BJ (cell line): ENCODE measurements at regions not wholly inside any gene's neighbourhood (a gene's known extent, or its start where the extent isn't known, plus 50 kb on each side); places are given as distances from the start of the nearest gene placed in this dataset.
"Not testable (repeated sequence)": the region's sequence is repeated elsewhere in the genome, so short reads cannot be mapped to it uniquely, and the experiment has no call there.

Experiments
- CTCF ChIA-PET: fragments of 350-600 bp; formaldehyde crosslinking; extraction: SDS; loops from one replicate; lab custom pipeline; 2021; ENCODE audit warnings: antibody characterized with exemption, inconsistent platforms; lab: Yijun Ruan, JAX
- POLR2A ChIA-PET: fragments of 300-600 bp; sonication (Branson Sonifier 250); formaldehyde crosslinking; extraction: SDS; loops from one replicate; lab custom pipeline; 2021; ENCODE audit warnings: antibody characterized with exemption; lab: Charles Lee
- DNase-seq: peaks from one replicate; pipeline ENCODE4 v3.0.0-alpha.2; 2011; ENCODE audit warnings: low read depth
- H3K27me3 ChIP-seq: 2 replicates; pipeline ENCODE4 v1.6.0; 2011; ENCODE audit warnings: low read length; ENCODE audit not compliant: control insufficient read depth, insufficient read depth
- H3K36me3 ChIP-seq: 2 replicates; pipeline ENCODE4 v1.5.1; 2011; ENCODE audit warnings: low read length; ENCODE audit not compliant: control insufficient read depth, insufficient read depth
- H3K4me3 ChIP-seq: 2 replicates; pipeline ENCODE4 v1.5.1; 2011; ENCODE audit warnings: low read depth, mild to moderate bottlenecking, control low read depth, low read length
- TF ChIP-seq, protein P1 (sequence below): IDR thresholded peaks from 2 replicates; pipeline ENCODE4 v1.5.1; 2011; ENCODE audit warnings: low read depth, mild to moderate bottlenecking, control low read depth, inconsistent platforms, low read length, moderate library complexity; ENCODE audit not compliant: insufficient read depth

DNA sequence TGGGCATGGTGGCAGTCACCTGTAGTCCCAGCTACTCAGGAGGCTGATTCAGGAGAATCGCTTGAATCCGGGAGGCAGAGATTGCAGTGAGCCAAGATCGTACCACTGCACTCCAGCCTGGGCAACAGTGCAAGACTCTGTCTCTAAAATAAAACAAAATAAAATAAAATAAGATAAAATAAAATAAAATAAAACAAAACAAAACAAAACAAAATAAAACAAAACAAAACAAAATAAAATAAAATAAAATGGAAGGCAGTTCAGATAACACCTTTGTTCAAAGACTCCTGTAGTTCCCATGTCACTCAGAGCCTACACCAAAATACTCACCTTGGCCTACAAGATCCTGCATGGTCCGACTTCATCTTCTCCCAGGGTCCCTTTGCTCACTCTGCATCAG is 61.3 kb downstream of the SYF2 start:
- DNase-seq, H3K27me3 ChIP-seq, POLR2A ChIA-PET, H3K4me3 ChIP-seq, CTCF ChIA-PET, H3K36me3 ChIP-seq: not testable (repeated sequence)

DNA sequence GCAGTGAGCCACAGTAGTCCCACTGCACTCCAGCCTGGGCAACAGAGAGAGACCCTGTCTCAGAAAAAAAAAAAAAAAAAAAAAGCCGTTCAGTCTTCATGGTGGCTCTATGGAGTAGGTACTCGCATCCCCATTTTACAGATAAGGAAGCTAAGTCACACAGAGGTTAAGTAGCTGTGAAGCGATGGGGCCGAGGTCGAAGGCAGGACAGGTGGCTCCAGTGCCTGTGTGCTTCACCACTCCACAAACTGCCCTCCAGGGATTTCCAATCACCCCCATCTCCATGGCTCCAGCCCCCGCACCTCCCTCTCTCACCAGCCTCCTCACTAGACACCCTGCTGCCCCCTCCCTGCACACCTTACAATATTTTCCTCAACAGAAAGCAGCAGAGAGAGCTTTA is 61.9 kb downstream of the SYF2 start:
- TF ChIP-seq, protein P1, sequence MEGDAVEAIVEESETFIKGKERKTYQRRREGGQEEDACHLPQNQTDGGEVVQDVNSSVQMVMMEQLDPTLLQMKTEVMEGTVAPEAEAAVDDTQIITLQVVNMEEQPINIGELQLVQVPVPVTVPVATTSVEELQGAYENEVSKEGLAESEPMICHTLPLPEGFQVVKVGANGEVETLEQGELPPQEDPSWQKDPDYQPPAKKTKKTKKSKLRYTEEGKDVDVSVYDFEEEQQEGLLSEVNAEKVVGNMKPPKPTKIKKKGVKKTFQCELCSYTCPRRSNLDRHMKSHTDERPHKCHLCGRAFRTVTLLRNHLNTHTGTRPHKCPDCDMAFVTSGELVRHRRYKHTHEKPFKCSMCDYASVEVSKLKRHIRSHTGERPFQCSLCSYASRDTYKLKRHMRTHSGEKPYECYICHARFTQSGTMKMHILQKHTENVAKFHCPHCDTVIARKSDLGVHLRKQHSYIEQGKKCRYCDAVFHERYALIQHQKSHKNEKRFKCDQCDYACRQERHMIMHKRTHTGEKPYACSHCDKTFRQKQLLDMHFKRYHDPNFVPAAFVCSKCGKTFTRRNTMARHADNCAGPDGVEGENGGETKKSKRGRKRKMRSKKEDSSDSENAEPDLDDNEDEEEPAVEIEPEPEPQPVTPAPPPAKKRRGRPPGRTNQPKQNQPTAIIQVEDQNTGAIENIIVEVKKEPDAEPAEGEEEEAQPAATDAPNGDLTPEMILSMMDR, result no peak
- DNase-seq, result no peak
- ChIA-PET CTCF (no interaction called here), POLR2A (no interaction called here)
- no peaks in the 10 kb centered on the region for H3K36me3 ChIP-seq
- H3K4me3 ChIP-seq, result no peak overlapping the region
- H3K27me3 ChIP-seq, result peaks cover 4% of the 10 kb centered on the region; the same call in 1 of the 2 replicates

DNA sequence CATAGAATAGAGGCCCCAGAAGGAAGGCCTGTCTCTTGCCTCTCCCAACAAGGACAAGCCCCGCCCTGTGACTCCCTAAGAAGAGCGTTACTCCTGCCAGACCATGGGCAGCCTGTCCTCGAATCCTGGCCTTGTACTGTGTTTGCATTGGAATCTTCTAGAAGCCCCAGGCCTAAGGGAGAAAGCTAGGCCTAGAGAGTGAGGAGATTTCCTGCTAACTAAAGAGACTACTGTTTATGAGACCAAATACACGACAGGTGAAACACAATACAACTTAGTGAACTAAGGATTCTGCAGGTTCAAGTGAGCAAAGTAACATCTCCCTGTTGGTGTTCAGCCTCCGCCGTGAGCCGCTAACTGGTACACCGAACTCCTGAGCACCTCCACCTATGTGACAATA is 62.7 kb downstream of the SYF2 start:
- TF ChIP-seq, protein P1, result no peak
- ChIA-PET POLR2A (no interaction called here), CTCF (no interaction called here)
- Histone ChIP-seq H3K36me3 (no peaks in the 10 kb centered on the region), H3K27me3 (peaks cover 4% of the 10 kb centered on the region; the same call in 1 of the 2 replicates), H3K4me3 (no peak overlapping the region)
- DNase-seq, result no peak

DNA sequence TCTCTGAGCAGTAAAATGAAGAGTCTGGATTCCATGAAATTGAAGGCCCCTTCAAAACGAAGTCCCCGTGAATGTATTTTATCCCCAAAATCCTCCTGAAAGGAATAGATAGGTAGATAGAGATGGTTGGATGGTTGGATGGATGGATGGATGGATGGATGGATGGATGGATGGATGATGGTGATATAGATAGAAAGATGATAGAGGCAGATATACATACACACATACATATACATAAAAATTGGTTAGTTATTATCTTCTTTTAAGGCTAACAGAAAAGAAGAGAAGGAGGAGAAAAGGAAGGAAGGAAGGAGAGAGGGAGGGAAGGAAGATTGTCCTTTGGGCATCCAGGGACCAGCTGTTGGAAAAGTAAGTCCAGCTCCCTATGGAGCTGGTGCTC is 63.1 kb downstream of the SYF2 start:
- peaks cover 4% of the 10 kb centered on the region; the same call in 1 of the 2 replicates for H3K27me3 ChIP-seq
- no peaks in the 10 kb centered on the region for H3K36me3 ChIP-seq
- CTCF ChIA-PET, result no interaction called here
- no peak for DNase-seq
- POLR2A ChIA-PET, result no interaction called here
- TF ChIP-seq, protein P1, result no peak
- H3K4me3 ChIP-seq, result no peak overlapping the region

DNA sequence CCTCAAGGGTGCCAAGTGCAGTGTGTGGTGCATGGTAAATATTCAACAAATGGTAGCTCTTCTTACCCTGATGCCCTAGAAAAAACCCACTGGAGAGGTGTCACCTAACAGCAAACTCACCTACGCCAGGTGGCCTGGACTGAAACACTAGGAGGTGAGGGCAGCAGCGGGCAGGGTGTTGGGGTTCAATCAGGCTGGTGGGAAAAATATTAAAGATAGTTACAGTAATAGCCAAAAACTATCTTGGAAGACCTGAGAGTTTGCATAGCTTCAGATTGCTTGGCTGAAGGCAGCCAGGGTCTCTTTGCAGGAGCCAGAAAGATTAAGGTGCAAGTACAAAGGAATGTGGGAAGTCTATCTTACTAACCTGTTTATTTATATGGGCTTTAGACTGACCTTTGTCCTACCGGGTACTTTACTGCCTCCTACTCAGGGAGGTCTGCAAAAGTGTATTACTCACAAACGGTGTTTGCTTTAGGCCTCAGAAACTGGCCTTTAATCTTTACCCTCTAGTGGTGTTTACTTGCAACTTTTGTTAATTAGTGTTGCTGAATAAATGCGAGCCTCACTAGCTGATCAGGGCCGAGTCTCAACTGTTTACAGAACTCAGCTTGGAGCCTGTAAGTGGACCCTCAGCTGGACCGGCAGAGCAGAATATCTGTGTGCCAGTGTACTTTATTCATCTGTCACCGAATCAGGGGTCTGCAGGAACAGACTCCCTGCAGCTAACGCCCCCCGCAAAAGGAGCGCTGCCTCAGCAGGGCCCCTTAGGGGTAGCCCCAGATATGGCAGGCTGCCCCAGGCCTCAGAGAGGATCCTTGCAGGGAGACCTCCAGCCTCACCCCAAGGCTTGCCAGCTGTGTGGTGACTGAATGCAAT is 63.9 kb downstream of the SYF2 start:
- TF ChIP-seq, protein P1, result no peak
- Histone ChIP-seq H3K36me3 (no peaks in the 10 kb centered on the region), H3K4me3 (no peak overlapping the region), H3K27me3 (peaks cover 10% of the 10 kb centered on the region)
- no peak for DNase-seq
- POLR2A ChIA-PET, result no interaction called here
- CTCF ChIA-PET, result no interaction called here
